ENCODE measurements at regions not wholly inside any gene's neighbourhood (a gene's known extent, or its start where the extent isn't known, plus 50 kb on each side); places are given as distances from the start of the nearest gene placed in this dataset.

DNA sequence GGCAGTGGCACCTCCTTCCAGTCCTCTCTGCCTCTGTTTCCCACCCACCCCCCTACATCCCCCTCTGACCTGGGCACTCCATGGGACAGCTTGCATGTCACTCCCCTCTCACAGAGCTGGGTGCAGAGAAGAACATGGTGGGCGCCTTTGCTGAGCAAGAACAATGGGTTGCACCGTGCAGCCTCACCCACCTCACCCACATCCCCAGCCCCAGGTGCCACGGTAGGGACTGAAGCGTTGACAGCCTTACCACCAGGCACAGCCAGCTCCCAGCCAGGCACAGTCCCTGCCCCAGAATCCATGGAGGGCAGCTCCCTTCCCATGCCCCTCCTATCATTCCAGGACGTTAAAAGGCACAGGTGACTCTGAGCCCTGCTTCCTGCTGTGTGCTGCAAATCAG is 93.1 kb upstream of the VSTM2B start:
- TF ChIP-seq, protein P1, sequence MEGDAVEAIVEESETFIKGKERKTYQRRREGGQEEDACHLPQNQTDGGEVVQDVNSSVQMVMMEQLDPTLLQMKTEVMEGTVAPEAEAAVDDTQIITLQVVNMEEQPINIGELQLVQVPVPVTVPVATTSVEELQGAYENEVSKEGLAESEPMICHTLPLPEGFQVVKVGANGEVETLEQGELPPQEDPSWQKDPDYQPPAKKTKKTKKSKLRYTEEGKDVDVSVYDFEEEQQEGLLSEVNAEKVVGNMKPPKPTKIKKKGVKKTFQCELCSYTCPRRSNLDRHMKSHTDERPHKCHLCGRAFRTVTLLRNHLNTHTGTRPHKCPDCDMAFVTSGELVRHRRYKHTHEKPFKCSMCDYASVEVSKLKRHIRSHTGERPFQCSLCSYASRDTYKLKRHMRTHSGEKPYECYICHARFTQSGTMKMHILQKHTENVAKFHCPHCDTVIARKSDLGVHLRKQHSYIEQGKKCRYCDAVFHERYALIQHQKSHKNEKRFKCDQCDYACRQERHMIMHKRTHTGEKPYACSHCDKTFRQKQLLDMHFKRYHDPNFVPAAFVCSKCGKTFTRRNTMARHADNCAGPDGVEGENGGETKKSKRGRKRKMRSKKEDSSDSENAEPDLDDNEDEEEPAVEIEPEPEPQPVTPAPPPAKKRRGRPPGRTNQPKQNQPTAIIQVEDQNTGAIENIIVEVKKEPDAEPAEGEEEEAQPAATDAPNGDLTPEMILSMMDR (IDR thresholded peaks at IDR 0.05): no peak
- no peak for TF ChIP-seq POLR2A (IDR thresholded peaks at IDR 0.05)

All from Peyer's patch (tissue), 4 donors.